Peyer's patch (tissue), 4 donors: ENCODE measurements at regions not wholly inside any gene's neighbourhood (a gene's known extent, or its start where the extent isn't known, plus 50 kb on each side); places are given as distances from the start of the nearest gene placed in this dataset.

ENCODE experiments used
- POLR2A ChIP-seq, 2 donors: fragments of 450-650 bp; IDR thresholded peaks; one replicate each; pipeline ENCODE4 v1.5.1; 2017; ENCODE audit warnings: antibody characterized with exemption in 2 of 2, mild to moderate bottlenecking in 2 of 2, moderate library complexity in 2 of 2
- TF ChIP-seq, protein P1 (sequence below), 6 experiments: fragments of 450-650 bp in 4 of 6; fragments of 200-600 bp in 2 of 6; sonication (generic) in 1 of 6; IDR thresholded peaks; one replicate each; pipeline ENCODE4 v1.5.1; 2017 to 2019; ENCODE audit warnings: antibody characterized with exemption in 6 of 6, mild to moderate bottlenecking in 3 of 6, moderate library complexity in 1 of 6

DNA sequence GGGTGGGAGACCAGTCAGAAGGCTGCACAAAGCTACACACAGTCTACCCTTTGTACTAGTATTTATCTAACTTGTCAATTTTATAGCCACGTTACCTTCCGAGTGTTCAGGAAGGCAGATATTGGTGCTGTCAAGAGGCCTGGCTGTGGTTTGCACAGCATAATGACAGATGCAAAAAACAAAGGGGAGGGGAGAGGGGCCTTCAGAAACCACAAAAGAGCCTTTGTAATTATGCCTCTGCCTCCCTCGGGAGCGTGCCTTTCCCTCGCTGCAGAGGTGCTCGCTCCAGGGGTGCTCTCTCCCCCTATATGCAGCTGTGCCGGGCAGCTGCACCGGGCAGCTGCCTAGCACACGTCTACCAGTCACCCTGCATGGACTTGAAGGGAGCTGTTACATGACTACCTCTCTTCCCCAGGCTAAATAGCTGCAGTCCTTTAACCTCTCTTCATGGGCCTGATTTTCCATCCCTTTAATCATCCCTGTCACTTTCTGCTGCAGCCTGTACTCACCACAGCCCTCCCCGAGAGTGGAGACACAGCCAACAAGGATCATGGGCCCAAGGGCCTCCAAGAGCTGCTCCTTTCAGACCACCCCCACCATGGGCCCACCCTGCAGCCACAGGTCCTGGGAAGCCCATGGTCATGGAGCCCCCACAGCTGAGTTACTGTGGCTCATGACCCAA, 168.4 kb upstream of the PKDCC start:
- TF ChIP-seq POLR2A (IDR thresholded peaks at IDR 0.05): no peak
- TF ChIP-seq, protein P1, sequence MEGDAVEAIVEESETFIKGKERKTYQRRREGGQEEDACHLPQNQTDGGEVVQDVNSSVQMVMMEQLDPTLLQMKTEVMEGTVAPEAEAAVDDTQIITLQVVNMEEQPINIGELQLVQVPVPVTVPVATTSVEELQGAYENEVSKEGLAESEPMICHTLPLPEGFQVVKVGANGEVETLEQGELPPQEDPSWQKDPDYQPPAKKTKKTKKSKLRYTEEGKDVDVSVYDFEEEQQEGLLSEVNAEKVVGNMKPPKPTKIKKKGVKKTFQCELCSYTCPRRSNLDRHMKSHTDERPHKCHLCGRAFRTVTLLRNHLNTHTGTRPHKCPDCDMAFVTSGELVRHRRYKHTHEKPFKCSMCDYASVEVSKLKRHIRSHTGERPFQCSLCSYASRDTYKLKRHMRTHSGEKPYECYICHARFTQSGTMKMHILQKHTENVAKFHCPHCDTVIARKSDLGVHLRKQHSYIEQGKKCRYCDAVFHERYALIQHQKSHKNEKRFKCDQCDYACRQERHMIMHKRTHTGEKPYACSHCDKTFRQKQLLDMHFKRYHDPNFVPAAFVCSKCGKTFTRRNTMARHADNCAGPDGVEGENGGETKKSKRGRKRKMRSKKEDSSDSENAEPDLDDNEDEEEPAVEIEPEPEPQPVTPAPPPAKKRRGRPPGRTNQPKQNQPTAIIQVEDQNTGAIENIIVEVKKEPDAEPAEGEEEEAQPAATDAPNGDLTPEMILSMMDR (IDR thresholded peaks at IDR 0.05): no peak
